ENCODE measurements at regions not wholly inside any gene's neighbourhood (a gene's known extent, or its start where the extent isn't known, plus 50 kb on each side); places are given as distances from the start of the nearest gene placed in this dataset.

DNA sequence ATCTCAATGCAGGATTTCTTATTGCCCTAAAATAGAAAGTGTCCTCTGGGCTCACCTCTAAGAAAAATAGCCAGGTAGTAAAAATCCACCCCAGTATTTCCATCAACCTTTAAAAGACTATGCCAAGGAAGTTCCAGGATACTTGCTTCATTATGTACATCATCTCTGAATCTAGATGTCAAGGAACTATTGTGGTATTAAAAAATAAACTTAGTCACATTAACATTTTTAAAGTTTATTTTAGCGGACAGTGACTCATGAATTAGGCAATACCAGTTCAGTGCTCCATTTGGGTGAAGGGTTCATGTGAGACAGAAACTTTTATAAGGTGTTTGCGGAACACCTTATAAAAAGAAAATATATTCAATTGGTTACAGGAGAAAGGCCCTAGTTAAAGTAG lies 209.2 kb downstream of the ADAM29 start:
- no peak for DNase-seq

DNA sequence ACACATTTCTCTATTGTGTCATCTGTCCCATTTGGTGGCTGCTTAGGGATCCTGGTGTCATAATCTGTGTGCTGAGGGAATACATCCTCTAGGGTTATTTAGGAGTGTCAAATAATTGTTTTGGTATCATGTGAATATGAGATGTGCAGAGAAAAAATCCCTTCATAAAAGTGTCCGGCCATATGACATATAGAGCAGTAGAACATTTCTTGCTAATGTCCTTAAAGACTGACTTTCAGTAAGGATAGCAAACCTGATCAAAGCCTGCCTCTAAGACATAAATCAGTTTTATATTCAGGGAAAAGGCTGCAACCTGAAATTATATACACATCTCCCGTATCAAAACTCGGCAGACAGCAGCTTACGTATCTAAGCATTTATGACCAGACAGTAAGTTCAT lies 211.6 kb downstream of the ADAM29 start:
- no peak for DNase-seq

DNA sequence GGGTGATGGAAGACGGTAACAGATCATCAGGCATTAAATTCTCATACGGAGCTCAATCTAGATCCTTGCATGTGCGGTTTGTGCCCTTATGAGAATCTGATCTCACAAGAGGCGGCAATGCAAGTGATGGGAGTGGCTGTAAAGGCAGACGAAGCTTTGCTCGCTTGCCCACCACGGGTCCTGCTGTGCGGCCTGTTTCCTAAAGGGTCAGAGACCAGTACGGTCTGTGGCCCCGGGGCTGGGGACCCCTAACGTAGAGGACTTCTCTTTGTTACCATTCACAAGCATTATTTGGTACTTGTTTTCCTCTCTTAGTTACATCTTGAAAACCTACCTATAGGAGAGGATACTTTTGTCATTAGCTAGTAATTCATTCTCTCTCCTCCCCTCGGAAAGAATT lies 221.0 kb downstream of the ADAM29 start:
- no peak for DNase-seq

DNA sequence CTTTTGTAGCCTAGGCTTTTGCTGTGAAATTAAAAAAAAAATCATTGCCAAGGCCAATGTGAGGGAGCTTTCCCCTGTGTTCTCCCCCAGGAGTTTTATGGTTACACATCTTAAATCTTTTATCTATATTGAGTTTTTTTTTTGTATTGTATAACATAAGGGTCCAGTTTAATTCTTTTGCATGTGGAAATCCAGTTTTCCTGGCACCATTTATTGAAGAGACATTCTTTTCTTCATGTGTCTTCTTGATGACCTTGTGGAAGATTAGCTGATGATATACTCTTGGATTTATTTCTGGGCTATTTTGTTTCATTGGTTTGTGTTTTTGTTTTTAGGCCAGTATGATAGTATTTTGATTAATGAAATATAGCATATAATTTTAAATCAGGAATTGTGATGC lies 225.0 kb downstream of the ADAM29 start:
- DNase-seq: no peak

DNA sequence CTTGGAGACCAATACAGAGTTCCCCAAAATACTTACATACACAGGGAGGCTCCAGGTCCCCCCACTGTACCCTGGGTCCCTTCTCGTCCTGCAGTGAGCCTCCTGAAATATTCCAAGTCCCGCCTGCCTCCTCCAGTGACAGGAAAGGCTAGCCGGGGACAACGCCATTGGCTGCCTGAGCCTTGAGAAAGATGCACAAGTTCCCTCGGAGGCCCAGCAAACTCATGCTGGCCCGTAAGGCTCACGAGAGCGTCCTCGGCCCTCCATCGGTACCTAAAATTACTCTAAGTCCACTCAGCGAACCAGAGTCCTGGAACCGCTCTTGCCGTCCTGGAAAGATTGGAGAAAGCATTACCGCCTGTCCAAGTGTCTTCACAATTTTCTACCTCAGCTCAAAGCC lies 228.6 kb downstream of the ADAM29 start:
- no peak for DNase-seq

DNA sequence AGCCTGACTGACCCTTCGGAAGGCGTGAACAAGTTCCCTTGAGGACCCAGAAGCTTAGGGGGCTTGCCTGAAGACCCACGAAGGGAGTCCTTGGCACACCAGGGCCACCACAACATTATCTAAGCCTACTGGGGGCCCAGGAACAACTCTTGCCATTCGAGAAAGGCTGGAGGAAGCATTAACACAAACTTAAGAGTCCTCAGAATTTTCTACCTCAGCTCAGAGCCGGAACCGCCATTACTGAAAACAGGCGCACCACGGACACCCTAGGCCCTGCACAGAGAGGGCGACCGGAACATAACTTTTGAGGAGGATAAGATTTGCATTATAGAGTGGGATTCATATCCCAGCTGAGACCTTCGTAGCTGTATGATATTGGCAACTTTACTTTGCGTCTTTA lies 229.1 kb downstream of the ADAM29 start:
- no peak for DNase-seq

DNA sequence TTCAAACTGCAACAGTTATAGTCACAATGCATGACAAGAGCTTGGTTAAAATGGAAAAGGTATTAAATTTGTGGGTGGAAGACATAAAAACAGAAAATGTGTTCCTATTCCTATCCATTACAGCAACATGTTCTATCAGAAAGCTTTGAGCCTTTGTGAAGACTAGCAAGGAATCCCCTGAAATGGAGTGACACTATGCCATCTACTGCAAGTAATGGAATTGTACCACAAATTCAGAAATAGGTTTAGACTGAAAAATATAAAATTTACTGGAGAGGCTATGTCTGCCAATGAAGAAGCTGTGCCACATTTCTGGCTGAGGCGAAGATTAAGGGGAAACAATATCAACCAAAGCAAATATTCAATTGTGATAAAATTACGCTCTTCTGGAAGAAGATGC lies 247.9 kb downstream of the ADAM29 start:
- DNase-seq: no peak

DNA sequence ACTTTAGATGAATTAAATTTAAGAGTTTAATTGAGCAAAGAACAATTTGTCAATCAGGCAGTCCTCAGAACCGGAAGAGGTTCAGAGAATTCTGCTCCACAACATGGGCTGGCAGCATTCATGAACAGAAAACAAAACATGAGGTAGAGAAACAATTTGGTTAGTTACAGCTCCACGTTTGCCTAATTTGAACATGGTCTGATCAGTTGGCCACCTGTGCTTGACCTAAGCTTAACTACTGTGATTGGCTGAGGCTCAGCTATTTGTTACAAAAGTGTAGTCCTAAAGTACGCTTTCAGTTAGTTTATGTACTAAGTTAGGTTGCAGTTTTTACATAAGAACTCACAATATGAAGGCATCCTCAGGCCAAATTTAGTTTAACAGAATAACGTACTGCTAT lies 258.6 kb downstream of the ADAM29 start:
- no peak for DNase-seq

DNA sequence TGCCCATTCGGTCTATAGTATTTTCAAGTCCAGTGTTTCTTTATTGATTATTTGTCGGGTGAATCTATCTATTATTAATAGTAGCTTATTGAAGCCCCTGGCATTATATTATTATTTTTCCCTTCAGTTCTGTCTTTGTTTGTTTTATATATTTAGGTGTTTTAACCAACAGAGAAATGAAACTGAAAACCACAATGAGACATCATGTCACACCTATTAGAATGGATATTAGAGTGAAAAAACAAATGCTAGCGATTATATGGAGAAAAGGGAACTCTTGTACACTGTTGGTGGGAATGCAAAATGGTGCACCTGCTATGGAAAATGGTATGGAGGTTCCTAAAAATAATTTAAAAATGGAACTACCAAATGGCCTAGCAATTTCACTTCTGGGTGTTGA lies 272.5 kb downstream of the ADAM29 start:
- DNase-seq: no peak

DNA sequence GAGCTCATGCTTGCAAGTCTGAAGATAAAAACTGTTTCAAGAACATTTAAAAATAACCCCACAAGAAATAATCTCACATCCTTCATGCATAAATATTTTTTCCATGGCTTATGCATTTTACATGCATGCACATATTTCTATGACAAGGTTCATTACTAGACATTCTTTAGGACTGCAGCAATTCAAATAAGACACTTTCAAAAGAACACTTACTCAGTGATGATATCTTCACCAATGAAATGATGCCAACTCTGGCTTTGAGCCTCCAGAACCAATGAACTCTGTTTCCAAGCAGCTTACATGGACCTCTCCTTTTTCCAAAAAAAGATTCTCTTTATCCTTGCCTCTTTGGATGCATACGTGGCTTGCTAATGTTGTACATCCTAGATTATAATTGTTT lies 279.9 kb downstream of the ADAM29 start:
- DNase-seq: no peak

DNA sequence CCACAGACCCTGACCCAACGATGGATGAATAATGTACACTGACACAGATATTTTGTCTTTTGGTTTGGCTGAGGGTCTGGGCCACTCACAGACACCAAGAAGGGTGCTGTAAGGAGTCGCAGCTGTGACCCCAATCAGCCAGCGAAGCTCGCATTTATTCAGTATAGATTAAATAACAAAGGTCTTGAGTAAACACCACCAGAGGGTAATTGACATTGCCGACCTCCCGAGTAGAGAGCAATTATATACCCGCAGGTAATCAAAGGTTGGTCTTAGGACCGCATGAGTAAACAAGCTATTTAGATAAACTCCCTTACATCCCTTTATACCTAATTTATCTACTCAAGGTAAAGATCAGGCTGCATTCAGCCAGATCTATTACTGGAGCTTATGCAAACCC lies 297.1 kb downstream of the ADAM29 start:
- DNase-seq: no peak

DNA sequence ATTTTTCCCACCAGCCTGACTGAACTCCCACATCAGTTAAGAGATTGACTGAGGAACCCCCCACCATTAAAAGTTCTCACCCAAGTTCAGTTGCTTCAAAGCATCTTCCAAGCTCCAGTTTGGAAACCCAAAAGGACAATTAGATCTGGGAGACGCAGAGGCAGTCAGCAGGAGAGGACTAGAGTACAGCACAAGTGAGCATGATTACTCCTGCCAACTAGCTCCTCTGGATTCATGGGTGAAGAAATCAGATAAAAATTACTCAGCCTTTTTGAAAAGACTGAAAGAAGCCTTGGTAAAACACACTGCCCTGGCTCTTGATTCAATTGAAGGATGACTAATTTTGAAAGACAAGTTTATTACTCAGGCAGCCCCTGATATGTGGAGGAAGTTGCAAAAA lies 297.5 kb downstream of the ADAM29 start:
- DNase-seq: no peak

DNA sequence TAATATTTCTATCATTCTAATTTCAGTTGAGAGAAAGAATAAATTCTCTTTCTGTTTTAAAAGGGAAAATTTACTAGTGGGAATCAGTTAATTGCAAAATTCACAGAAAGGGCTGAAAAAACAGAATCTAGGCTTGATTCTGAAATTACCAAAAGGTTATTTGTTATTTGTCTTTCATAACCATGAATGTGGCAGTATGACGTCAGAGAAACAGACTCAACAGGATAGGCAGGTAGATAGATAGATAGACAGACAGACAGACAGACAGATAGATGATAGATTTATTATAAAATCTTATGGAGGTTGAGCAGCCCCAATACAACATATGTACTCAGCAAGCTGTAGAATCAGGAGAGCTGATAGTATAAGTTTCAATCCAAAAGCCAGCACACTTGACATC lies 311.0 kb downstream of the ADAM29 start:
- no peak for DNase-seq

DNA sequence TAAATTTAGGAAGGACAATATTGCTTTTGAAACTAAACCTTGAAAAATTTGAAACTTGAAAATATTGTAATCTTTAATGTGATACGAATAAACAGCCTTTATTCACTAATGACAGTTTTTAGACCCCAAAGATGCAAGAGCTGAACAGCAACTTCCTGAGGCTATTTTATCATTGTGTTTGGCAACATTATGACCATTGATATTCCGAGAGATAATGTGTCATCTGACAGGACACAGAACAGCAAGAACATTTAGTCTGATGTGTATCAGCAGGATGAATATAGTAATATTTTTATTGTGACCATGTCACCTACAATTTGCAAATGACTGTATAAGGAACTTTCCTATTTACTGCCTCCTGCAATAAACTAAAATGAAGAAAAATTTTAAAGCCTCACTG lies 316.0 kb downstream of the ADAM29 start:
- no peak for DNase-seq

DNA sequence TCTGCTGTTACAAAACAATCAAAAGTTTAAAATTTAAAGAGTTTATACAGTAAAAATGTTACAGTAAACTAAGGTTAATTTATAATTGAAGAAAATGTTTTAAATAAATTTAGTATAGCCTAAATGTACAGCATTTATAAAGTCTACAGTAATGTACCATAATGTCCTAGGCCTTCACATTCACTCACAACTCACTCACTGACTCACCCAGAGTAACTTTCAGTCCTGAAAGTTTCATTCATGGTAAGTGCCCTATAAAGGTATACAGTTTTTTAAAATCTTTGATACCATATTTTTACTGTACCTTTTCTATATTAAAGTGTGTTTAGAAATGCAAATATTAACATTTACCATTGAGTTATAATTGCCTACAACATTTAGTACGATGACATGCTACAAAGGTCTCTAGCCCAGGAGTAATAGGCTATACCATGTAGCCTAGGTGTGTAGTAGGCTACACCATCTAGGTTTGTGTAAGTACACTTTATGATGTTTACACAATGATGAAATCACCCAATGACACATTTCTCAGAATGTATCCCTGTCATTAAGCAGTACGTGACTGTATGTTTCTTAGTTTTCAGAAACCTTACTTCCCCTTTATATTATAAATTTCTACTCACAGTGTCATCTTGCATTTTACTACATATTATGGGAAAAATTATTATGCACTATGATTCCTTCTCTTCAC lies 320.8 kb downstream of the ADAM29 start:
- DNase-seq: no peak

DNA sequence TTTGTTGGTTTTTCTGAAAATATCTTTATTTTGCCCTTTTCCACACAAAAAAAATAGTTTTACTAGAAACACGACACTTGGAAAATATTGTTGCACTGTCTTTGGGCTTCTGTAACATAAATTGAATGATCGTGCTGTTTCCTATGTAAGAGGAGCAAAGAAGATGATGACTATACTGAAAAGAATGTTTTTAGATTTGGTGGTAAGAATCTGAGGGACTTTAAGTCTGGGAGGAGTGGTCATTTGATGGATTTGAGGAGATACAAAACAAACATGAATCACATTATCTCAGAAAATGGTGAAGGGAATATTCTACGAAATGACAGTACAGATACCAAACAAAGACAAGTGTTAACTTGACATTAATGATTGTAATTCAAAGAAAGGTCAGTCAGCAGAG lies 328.8 kb downstream of the ADAM29 start:
- no peak for DNase-seq

DNA sequence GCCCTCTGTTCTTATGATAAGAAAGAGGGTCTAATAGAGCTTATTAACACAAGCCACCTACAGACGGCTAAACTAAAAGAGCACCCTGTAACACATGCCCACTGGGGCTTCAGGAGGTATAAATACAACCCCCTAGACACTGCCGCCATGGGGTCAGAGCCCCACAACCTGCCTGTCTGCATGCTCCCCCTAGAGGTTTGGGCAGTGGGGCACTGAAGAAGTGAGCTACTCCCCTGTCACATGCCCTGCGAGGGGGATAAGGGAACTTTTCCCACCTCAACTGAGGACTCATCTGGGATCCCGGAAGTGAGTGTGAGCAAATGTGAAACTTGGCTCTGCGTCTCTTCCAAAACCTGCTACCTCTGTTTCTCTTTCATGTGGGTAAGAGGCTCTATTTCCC lies 334.5 kb downstream of the ADAM29 start:
- DNase-seq: no peak

DNA sequence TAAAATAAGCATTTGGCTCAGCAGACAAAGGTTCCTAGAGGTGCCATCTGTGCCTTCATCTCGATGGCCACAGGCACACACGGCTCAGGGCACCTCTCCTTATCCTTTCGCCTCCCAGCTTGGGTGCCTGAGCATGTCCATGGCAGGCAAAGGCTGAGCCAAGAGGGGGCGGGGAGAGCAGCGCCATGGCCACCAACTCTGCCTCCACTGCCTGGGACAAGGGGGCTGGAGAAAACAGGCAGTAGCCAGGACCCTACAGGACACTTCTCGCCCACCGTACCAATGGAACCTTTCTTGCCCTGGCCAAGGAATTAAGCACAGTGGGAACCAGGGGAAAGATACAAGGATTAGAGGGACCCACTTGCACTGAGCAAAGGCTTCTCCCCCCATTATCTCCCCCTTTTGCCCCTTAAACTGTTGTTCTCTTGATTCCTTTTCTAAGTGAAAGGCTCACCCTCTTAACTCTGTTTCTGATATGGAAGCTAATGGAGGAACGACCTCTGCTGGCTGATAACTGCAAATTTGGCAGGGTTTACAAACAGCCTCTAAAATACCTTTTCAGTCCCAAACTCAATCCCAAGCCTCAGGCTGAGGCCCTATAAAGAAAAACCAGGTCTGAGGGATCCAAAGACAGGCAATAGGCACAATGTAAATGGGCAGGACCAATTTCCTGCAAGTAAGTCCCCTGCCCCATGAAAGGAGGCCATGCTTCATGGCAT lies 335.2 kb downstream of the ADAM29 start:
- DNase-seq: no peak

DNA sequence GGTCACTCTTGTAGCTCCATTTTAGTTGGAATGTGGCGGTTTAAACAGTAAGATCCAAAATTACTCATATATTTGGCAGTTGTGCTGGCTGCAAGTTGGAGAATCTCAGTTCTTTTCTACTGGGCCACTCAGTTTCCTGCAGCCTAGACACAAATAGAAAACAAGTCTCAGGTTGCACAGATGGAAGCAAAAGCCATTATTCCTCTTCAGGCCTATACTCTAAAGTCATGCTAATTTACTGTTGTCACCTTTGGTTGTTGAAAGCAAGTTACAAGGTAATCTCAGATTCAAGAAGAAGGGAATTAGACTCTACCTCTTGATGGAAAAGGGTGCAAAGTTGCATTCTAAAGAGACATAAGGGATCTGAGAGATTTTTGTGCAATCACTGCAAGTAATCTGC lies 345.4 kb downstream of the ADAM29 start:
- DNase-seq: no peak

DNA sequence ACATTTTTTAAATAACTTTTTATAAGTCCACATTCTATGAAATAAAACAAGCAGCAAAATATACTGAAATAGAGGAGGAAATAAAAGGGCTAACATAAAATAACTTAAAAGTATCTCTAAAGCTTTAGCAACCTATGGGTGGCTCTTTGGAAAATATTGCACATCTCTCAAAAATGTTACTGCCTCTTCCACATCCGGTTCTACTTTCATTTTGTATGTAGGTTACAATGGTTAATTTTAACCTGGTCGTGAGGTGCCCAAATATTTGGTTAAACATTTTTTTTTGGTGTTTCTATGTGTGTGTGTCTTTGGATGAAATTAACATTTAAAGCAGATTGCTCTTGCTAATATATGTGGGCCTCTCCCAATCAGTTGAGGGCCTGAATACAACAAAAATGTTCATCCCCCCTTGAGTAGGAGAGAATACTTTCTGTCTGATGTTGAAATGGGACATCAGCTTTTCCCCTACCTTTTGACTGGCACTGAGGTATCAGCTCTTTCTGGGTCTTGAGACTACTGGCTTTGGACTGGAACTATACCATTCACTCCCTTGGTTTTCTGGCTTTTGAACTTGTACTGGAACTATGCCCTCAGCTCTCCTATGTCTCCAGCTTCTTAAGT lies 353.0 kb downstream of the ADAM29 start:
- DNase-seq: no peak

DNA sequence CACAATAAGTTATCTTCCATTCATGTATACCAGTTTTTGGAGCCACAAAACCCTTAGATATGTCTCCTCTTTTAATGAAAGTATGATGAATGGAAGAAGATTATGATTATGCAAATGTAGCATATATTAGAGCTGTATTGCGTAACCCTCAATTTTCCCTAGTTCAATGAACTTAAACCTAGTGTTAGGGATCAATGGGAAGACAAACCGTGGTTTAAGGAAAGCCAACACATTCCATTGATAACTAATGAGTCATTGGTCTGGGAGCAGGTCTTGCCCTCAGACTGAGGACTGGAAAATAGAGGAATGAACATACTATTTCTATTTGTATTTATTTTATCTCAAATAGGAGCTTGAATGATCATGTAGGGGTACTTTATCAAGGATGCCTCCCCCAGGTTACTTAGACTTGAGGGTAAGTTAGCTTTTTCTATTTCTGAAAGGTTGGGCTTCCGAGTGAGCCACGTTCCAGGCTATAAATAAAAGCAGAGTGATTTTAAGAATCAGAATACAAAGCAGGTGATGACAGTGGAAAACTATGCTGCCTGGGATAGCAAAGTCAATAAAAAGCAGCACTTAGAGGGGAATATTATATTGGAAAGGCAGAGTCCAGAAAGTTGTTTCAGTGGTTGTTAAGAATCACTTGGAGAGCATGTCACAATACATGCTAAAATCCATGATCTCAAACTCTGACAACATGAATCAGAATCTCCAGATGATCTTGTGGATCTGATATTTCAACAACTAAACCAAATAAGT lies 356.0 kb downstream of the ADAM29 start:
- no peak for DNase-seq

DNA sequence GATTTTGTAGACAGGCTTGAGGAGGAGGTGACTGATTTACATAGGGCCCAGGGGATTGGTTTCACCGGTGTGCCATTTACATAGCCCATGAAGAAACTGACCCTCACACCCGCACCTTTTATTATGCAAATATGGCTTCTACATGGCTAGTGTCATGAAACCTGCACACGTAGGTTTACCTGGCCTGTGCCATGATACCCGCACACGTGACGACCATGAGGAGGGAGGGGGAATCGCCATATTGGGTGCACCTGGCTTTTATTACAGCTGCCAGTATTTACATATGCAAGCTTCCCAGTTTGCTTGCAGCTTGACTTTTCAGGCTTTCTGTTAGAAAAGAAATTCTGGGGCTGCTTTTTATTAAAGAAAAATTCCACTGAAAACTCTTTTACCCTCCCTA lies 359.7 kb downstream of the ADAM29 start:
- DNase-seq: no peak

DNA sequence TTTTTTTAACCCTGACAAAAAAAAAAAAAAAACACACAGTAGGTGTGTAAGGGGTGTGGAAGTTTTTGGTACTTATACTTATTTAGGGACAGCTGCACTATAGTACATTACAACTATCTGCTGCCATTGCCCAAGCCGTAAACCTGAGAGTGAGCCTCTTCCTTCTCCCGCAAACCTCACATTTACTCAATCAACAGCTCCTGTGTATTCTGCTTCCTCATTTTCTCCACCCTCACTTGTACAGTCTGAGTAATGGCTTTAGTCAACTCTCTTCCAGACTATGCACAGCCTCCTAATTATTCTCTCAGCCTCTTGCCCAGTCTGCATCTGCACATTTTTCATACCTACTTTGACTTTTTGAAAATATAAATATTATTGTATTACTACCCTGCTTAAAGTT lies 362.0 kb downstream of the ADAM29 start:
- no peak for DNase-seq

DNA sequence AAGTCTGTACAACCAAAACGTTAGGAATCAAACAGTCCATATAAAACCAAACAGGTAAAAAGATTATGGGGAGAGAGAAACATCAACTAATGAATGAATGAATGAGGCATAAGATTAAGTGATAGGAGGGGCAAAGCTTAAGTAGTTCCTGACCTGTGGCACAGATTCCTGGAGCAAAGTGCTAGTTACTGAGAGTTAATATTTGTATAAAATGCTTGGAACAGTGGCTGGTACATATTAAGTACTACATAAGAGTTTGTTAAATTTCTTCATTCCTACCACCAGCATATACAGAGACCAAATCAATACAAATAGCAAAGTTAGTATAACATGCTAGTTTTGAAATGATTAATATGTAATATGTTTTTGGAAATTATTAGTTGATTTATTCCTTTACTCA lies 363.7 kb downstream of the ADAM29 start:
- no peak for DNase-seq

All from hematopoietic multipotent progenitor cell treated with erythropoietin and hydrocortisone succinate and interleukin-3 and kit ligand, for 8 days (in vitro differentiated cells).